Heart left ventricle (tissue), 16 donors: ENCODE measurements at regions not wholly inside any gene's neighbourhood (a gene's known extent, or its start where the extent isn't known, plus 50 kb on each side); places are given as distances from the start of the nearest gene placed in this dataset.

ENCODE experiments used
- ATAC-seq, 4 donors: fragments of 200-7000 bp; cut with Tn5 transposase; one replicate each; pipeline ENCODE4 v1.9.1; 2020 to 2022; ENCODE audit warnings: moderate library complexity in 4 of 4, mild to moderate bottlenecking in 3 of 4, moderate number of reproducible peaks in 1 of 4
- DNase-seq, 5 donors: peaks; one replicate each; pipeline ENCODE4 v3.0.0-alpha.2; 2020
- H3K27ac ChIP-seq, 12 donors: fragments of 200-600 bp; sonication (generic) in 4 of 12; one replicate each; pipeline versions ENCODE4 v1.5.0 to v1.8.0; 2016 to 2022; ENCODE audit warnings: mild to moderate bottlenecking in 2 of 12
- H3K27me3 ChIP-seq, 9 donors: fragments of 200-600 bp; sonication (generic) in 2 of 9; one replicate each; pipeline versions ENCODE4 v1.5.1 to v1.8.0; 2016 to 2022; ENCODE audit warnings: mild to moderate bottlenecking in 3 of 9
- H3K36me3 ChIP-seq, 9 donors: fragments of 200-600 bp; sonication (generic) in 2 of 9; one replicate each; pipeline versions ENCODE4 v1.5.0 to v1.8.0; 2018 to 2022; ENCODE audit warnings: mild to moderate bottlenecking in 2 of 9
- H3K4me1 ChIP-seq, 12 donors: fragments of 200-600 bp; sonication (generic) in 4 of 12; one replicate each; pipeline versions ENCODE4 v1.5.0 to v1.8.0; 2016 to 2022; ENCODE audit warnings: mild to moderate bottlenecking in 3 of 12
- H3K4me3 ChIP-seq, 12 donors: fragments of 200-600 bp; sonication (generic) in 4 of 12; one replicate each; pipeline versions ENCODE4 v1.5.0 to v1.8.0; 2017 to 2022; ENCODE audit warnings: mild to moderate bottlenecking in 9 of 12, moderate library complexity in 4 of 12
- H3K9me3 ChIP-seq, 12 donors: fragments of 200-600 bp; sonication (generic) in 4 of 12; one replicate each; pipeline versions ENCODE4 v1.5.0 to v1.8.0; 2016 to 2022; ENCODE audit warnings: mild to moderate bottlenecking in 1 of 12
- POLR2A ChIP-seq, 2 donors: fragments of 450-650 bp; IDR thresholded peaks; one replicate each; pipeline ENCODE4 v1.6.1; 2017; ENCODE audit warnings: antibody characterized with exemption in 2 of 2, mild to moderate bottlenecking in 2 of 2, moderate library complexity in 2 of 2
- WGBS, 4 donors: extraction: QIAGEN DNeasy Blood & Tissue Kit in 2 of 4; methylation state at CpG; one replicate each; pipeline versions ENCODE4 v1.1.5 to v1.1.7; 2013 to 2018; 5-methylcytosine and 5-hydroxymethylcytosine counted together
- intact Hi-C, 10 donors: fragments of 100-400 bp; cut with DNase I; formaldehyde crosslinking; loops; one replicate each; pipeline versions ENCODE4 v1.11.1 to v1.14.2; 2022
- TF ChIP-seq, protein P1 (sequence below), 12 donors: fragments of 200-600 bp; sonication (generic) in 4 of 12; IDR thresholded peaks; one replicate each; pipeline versions ENCODE4 v1.5.0 to v1.8.0; 2018 to 2022; ENCODE audit warnings: antibody characterized with exemption in 12 of 12, mild to moderate bottlenecking in 5 of 12
- donor health status: ischemic (EF 13 %, LVEDD 7.1; RV severe dilation, severe dysfunction).
- donor health status: healthy with polysubstance abuse.
- donor health status: DM: no; HTN: yes; CAD: no.
- donor health status: DM: no; HTN: no; CAD: no.
- donor health status: ischemic (EF 25% LVEDD 6.9; RV normal size, moderate dysfunction).
- donor health status: ischemic (EF 25% LVEDD 5.7; RV mildly dilated, moderate dysfunction).
- donor health status: healthy.
- donor health status: DM: yes; HTN: yes; CAD: no.
- donor health status: ischemic (EF 35%, LVEDD 5.7; RV mildly dilated, moderate dysfunction).
- donor health status: nonischemic (EF 11% LVEDD 7.7; RV severe dilation, severe dysfunction).
- donor health status: DM: yes; HTN: yes; CAD: no.
- donor health status: PGD.
- donor health status: ischemic (EF 29% LVEDD 5.4; RV normal size, mild dysfunction).
- donor health status: nonischemic (EF 23%, LVEDD 6.1; RV moderate dilation, normal function).

DNA sequence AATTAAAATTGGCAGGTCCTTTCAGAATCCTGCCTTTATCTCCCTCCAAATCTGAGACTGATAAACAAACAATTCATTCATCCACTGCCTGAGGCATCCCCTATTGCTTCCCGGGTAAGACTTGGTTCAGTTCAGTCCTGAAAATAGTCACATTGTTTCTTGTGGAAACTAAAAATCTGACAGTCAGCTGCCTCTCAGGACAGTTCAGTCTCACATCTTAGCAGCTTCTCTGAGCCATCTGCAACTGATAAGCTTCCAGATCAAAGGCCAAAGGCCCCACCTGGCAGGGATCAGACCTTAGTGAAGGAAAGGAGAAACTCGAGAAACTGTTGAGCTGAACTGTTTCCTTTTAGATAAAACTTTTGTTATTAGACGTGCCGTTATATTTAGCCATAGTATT, 264.5 kb downstream of the IL15 start:
- H3K27ac ChIP-seq = no peak overlapping the region
- DNase-seq (no peak), ATAC-seq (no peak)
- H3K4me1 ChIP-seq = peaks cover 0 to 4% (median 0%) of the 10 kb centered on the region in 12 donors
- no peak overlapping the region for H3K4me3 ChIP-seq
- 47 to 71% (median 54%) methylated on average over 4 of the region's 4 CpGs for WGBS, 4 donors
- intact Hi-C loops = no loop called here
- H3K9me3 ChIP-seq = no peaks in the 10 kb centered on the region
- TF ChIP-seq, protein P1, sequence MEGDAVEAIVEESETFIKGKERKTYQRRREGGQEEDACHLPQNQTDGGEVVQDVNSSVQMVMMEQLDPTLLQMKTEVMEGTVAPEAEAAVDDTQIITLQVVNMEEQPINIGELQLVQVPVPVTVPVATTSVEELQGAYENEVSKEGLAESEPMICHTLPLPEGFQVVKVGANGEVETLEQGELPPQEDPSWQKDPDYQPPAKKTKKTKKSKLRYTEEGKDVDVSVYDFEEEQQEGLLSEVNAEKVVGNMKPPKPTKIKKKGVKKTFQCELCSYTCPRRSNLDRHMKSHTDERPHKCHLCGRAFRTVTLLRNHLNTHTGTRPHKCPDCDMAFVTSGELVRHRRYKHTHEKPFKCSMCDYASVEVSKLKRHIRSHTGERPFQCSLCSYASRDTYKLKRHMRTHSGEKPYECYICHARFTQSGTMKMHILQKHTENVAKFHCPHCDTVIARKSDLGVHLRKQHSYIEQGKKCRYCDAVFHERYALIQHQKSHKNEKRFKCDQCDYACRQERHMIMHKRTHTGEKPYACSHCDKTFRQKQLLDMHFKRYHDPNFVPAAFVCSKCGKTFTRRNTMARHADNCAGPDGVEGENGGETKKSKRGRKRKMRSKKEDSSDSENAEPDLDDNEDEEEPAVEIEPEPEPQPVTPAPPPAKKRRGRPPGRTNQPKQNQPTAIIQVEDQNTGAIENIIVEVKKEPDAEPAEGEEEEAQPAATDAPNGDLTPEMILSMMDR (IDR thresholded peaks at IDR 0.05) = no peak
- no peak for TF ChIP-seq POLR2A (IDR thresholded peaks at IDR 0.05)
- no peaks in the 10 kb centered on the region for H3K36me3 ChIP-seq
- H3K27me3 ChIP-seq = no peaks in the 10 kb centered on the region

DNA sequence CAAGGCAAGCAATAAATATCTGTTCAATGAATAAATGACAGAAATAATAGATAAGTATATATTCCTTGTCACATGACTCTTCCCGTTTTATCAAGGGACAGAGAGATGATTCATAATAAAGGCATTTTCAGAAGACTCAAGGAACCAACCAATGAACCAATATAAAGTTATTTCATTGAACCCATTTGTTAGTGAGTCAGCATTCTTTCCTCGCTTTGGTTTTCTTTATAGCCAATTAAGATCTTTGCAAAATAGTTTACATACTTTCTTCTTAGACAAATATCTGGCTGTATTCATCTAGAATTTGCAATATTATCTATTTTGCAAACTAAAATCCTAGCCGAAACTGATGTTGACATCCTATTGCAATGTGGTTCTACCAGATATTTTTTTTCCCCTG, 269.4 kb downstream of the IL15 start:
- no peak for ATAC-seq
- intact Hi-C loops = no loop called here

DNA sequence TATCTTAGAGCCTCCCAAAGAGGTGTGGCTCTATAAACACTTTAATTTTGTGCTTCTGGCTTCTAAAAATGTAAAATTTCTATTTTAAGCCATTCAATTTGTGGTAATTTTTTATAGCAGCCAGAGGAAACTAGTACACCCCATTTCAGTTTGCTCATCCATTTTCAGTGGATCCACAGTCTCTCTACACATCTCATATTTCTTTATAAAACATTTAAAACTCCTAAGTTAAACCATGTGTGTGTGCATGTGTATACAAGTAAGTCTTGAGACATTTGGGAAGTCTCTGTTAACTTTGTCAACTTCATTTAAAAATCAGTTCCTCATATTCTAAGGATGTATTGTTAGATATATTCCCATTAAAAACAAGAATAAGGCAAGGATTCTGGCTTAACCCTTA, 273.2 kb downstream of the IL15 start:
- TF ChIP-seq, protein P1 (IDR thresholded peaks at IDR 0.05) = no peak
- no peak for TF ChIP-seq POLR2A (IDR thresholded peaks at IDR 0.05)

More for the DNA sequence above, 269.4 kb downstream of the IL15 start:
- 70 to 83% (median 81%) methylated on average over 3 of the region's 3 CpGs for WGBS, 4 donors
- no peak for DNase-seq
- no peaks in the 10 kb centered on the region for H3K36me3 ChIP-seq
- TF ChIP-seq, protein P1 (IDR thresholded peaks at IDR 0.05) = no peak
- TF ChIP-seq POLR2A (IDR thresholded peaks at IDR 0.05) = no peak
- H3K4me1 ChIP-seq = no peaks in the 10 kb centered on the region
- H3K9me3 ChIP-seq = no peaks in the 10 kb centered on the region
- H3K27me3 ChIP-seq = no peaks in the 10 kb centered on the region
- no peak overlapping the region for H3K27ac ChIP-seq
- H3K4me3 ChIP-seq = no peak overlapping the region

DNA sequence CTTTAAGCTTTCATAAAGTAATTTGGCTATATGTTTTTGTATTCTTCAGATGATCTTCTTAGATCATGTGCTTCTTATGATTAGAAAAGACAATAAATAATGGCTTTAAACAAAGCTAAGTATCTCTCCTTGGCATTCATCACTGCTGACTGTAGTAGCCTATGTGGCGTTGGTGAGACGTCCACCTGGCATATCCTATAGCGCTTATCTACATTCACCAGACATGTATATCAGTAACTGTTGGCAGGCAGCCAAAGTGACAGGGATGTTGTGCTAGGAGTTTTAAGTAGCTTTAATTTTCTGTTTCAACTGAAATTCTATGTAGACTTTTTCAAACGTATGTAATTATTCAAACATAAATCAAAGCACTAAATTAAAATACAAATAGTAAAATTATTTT, 276.4 kb downstream of the IL15 start:
- Histone ChIP-seq H3K27ac (no peak overlapping the region), H3K4me1 (no peaks in the 10 kb centered on the region), H3K4me3 (no peak overlapping the region), H3K36me3 (no peaks in the 10 kb centered on the region), H3K27me3 (no peaks in the 10 kb centered on the region), H3K9me3 (no peaks in the 10 kb centered on the region)
- intact Hi-C loops = no loop called here
- WGBS, 4 donors = 9 to 17% (median 14%) methylated on average over 4 of the region's 4 CpGs
- no peak for TF ChIP-seq POLR2A (IDR thresholded peaks at IDR 0.05)
- TF ChIP-seq, protein P1 (IDR thresholded peaks at IDR 0.05) = no peak
- ATAC-seq = no peak
- no peak for DNase-seq

More for the DNA sequence above, 273.2 kb downstream of the IL15 start:
- ATAC-seq (no peak), DNase-seq (no peak)
- H3K36me3 ChIP-seq = no peaks in the 10 kb centered on the region
- no peaks in the 10 kb centered on the region for H3K27me3 ChIP-seq
- no peaks in the 10 kb centered on the region for H3K9me3 ChIP-seq
- intact Hi-C loops = no loop called here
- H3K4me3 ChIP-seq = no peak overlapping the region
- H3K4me1 ChIP-seq = no peaks in the 10 kb centered on the region
- no peak overlapping the region for H3K27ac ChIP-seq
